Peyer's patch (tissue), 4 donors: ENCODE measurements at regions not wholly inside any gene's neighbourhood (a gene's known extent, or its start where the extent isn't known, plus 50 kb on each side); places are given as distances from the start of the nearest gene placed in this dataset.

Experiments
- DNase-seq, 3 donors: peaks; one replicate each; pipeline ENCODE4 v3.0.0-alpha.2; 2017 to 2019
- H3K27ac ChIP-seq, 4 donors: fragments of 200-600 bp; sonication (generic); one replicate each; pipeline ENCODE4 v1.5.1; 2016 to 2019
- H3K27me3 ChIP-seq, 2 donors: fragments of 200-600 bp; sonication (generic); one replicate each; pipeline ENCODE4 v1.5.1; 2019
- H3K36me3 ChIP-seq, 3 donors: fragments of 200-600 bp; sonication (generic); one replicate each; pipeline ENCODE4 v1.5.1; 2016 to 2019
- H3K4me1 ChIP-seq, 4 donors: fragments of 200-600 bp; sonication (generic); one replicate each; pipeline ENCODE4 v1.5.1; 2016 to 2019
- H3K4me3 ChIP-seq, 4 donors: fragments of 200-600 bp; sonication (generic); 1 replicate in 3 of 4; 2 replicates in 1 of 4; pipeline ENCODE4 v1.5.1; 2016 to 2019; ENCODE audit warnings: mild to moderate bottlenecking in 1 of 4
- H3K9me3 ChIP-seq, 4 donors: fragments of 200-600 bp; sonication (generic); one replicate each; pipeline ENCODE4 v1.5.1; 2016 to 2019; ENCODE audit warnings: mild to moderate bottlenecking in 1 of 4
- CTCF ChIP-seq, 6 experiments: fragments of 450-650 bp in 4 of 6; fragments of 200-600 bp in 2 of 6; sonication (generic) in 1 of 6; IDR thresholded peaks; one replicate each; pipeline ENCODE4 v1.5.1; 2017 to 2019; ENCODE audit warnings: antibody characterized with exemption in 6 of 6, mild to moderate bottlenecking in 3 of 6, moderate library complexity in 1 of 6
- POLR2A ChIP-seq, 2 donors: fragments of 450-650 bp; IDR thresholded peaks; one replicate each; pipeline ENCODE4 v1.5.1; 2017; ENCODE audit warnings: antibody characterized with exemption in 2 of 2, mild to moderate bottlenecking in 2 of 2, moderate library complexity in 2 of 2

GRCh38 chr7:131959106-131959812, 402.8 kb upstream of the PODXL start:
- Histone ChIP-seq H3K9me3 (no peaks in the 10 kb centered on the region), H3K27ac (no peak overlapping the region), H3K4me3 (no peak overlapping the region), H3K36me3 (no peaks in the 10 kb centered on the region), H3K27me3 (no peaks in the 10 kb centered on the region), H3K4me1 (no peaks in the 10 kb centered on the region)
- DNase-seq = no peak
- TF ChIP-seq CTCF (IDR thresholded peaks at IDR 0.05) = no peak
- no peak for TF ChIP-seq POLR2A (IDR thresholded peaks at IDR 0.05)

- no peak for TF ChIP-seq POLR2A (IDR thresholded peaks at IDR 0.05)
- no peak for TF ChIP-seq CTCF (IDR thresholded peaks at IDR 0.05)
- H3K27me3 ChIP-seq = no peaks in the 10 kb centered on the region
- H3K27ac ChIP-seq = no peak overlapping the region
- no peaks in the 10 kb centered on the region for H3K4me1 ChIP-seq
- no peaks in the 10 kb centered on the region for H3K36me3 ChIP-seq
- DNase-seq = no peak
- no peak overlapping the region for H3K4me3 ChIP-seq
- no peaks in the 10 kb centered on the region for H3K9me3 ChIP-seq
Observed at GRCh38 chr7:131957338-131958020, 401.1 kb upstream of the PODXL start.

DNA sequence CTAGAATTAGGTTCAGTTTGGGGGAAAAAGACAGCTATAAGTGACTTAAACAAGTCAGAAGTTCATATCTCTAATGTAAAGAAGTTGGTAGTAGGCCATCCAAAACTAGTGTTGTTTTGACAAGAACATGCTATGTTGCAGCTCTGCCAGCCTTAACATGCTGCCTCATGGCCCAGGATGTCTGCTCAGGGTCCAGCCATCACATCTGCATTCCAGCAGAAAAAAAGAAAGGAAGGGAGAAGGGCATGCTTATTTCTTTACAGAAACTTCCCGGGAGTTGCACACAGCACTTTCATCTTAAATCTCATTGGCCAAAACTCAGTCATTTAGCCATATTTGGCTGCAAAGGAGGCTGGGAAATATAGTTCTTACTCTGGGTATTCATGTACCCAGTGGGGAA, 400.4 kb upstream of the PODXL start:
- TF ChIP-seq CTCF (IDR thresholded peaks at IDR 0.05) (no peak), POLR2A (IDR thresholded peaks at IDR 0.05) (no peak)
- H3K27me3 ChIP-seq = no peaks in the 10 kb centered on the region
- no peak overlapping the region for H3K27ac ChIP-seq
- no peaks in the 10 kb centered on the region for H3K9me3 ChIP-seq
- DNase-seq = no peak
- H3K36me3 ChIP-seq = no peaks in the 10 kb centered on the region
- no peak overlapping the region for H3K4me3 ChIP-seq
- H3K4me1 ChIP-seq = no peaks in the 10 kb centered on the region

- Histone ChIP-seq H3K27ac (no peak overlapping the region), H3K4me3 (no peak overlapping the region), H3K9me3 (no peaks in the 10 kb centered on the region), H3K36me3 (no peaks in the 10 kb centered on the region), H3K4me1 (no peaks in the 10 kb centered on the region), H3K27me3 (no peaks in the 10 kb centered on the region)
- no peak for DNase-seq
- TF ChIP-seq POLR2A (IDR thresholded peaks at IDR 0.05) = no peak
- no peak for TF ChIP-seq CTCF (IDR thresholded peaks at IDR 0.05)
Observed at GRCh38 chr7:131955679-131956078, 399.3 kb upstream of the PODXL start.

DNA sequence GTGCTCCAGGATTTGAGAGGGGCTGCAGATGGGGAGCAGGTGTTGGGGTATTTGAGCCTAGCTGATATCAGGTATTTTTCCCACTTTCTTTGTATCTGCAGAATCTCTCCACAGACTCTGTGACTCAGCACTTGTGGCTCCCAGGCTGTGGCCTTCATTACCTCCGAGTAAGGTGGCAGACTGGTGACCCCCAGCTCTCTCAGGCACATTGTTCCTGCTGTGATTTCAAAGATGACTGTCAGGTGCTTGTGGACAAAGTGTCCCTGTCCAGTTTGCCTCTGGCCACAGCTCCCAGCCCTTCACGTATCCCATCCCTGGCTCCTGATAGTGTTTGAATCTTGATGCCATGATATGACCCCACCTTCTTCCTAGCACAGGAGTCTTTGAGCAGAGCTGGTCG, 396.8 kb upstream of the PODXL start:
- H3K9me3 ChIP-seq = no peaks in the 10 kb centered on the region
- no peak for TF ChIP-seq CTCF (IDR thresholded peaks at IDR 0.05)
- no peak for TF ChIP-seq POLR2A (IDR thresholded peaks at IDR 0.05)
- no peak for DNase-seq
- no peaks in the 10 kb centered on the region for H3K36me3 ChIP-seq
- H3K4me3 ChIP-seq = no peak overlapping the region
- H3K27me3 ChIP-seq = no peaks in the 10 kb centered on the region
- H3K27ac ChIP-seq = no peak overlapping the region
- peaks cover 0 to 12% (median 0%) of the 10 kb centered on the region in 4 donors for H3K4me1 ChIP-seq
